MM.1S (cell line): ENCODE measurements at regions not wholly inside any gene's neighbourhood (a gene's known extent, or its start where the extent isn't known, plus 50 kb on each side); places are given as distances from the start of the nearest gene placed in this dataset.

Source experiments
- DNase-seq: peaks from one replicate; pipeline ENCODE4 v3.0.0-alpha.2; 2015
- H2AFZ ChIP-seq: fragments of 300-600 bp; sonication (generic); 2 replicates; pipeline ENCODE4 v1.6.0; 2016; ENCODE audit warnings: antibody characterized with exemption, low read length
- H3F3A ChIP-seq: fragments of 300-600 bp; sonication (generic); 2 replicates; pipeline ENCODE4 v1.6.1; 2016; ENCODE audit warnings: mild to moderate bottlenecking, antibody characterized with exemption, low read length, moderate library complexity, mixed read lengths; ENCODE audit not compliant: insufficient read depth
- H3K27ac ChIP-seq: fragments of 300-600 bp; sonication (generic); 2 replicates; pipeline ENCODE4 v1.5.1; 2016; ENCODE audit warnings: mild to moderate bottlenecking, low read length
- H3K27me3 ChIP-seq: fragments of 300-600 bp; sonication (generic); replicated peaks from 2 replicates; pipeline ENCODE4 v1.6.0; 2016; ENCODE audit warnings: low read length; ENCODE audit not compliant: insufficient read depth
- H3K36me3 ChIP-seq: fragments of 300-600 bp; sonication (generic); replicated peaks from 2 replicates; pipeline ENCODE4 v1.6.1; 2016; ENCODE audit warnings: mild to moderate bottlenecking, low read length, mixed read lengths; ENCODE audit not compliant: insufficient read depth
- H3K4me1 ChIP-seq: fragments of 300-600 bp; sonication (generic); 2 replicates; pipeline ENCODE4 v1.6.1; 2016; ENCODE audit warnings: low read length, mixed read lengths
- H3K4me2 ChIP-seq: fragments of 300-600 bp; sonication (generic); 2 replicates; pipeline ENCODE4 v1.6.0; 2016; ENCODE audit warnings: low read depth, low read length
- H3K4me3 ChIP-seq: fragments of 300-600 bp; sonication (generic); 2 replicates; pipeline ENCODE4 v1.5.1; 2016; ENCODE audit warnings: low read length, mixed read lengths
- H3K79me2 ChIP-seq: fragments of 300-600 bp; sonication (generic); 2 replicates; pipeline ENCODE4 v1.6.1; 2016; ENCODE audit warnings: mixed run types, low read length, mixed read lengths
- H3K9ac ChIP-seq: fragments of 300-600 bp; sonication (generic); 2 replicates; pipeline ENCODE4 v1.6.1; 2016; ENCODE audit warnings: low read length, mixed read lengths
- H3K9me2 ChIP-seq: fragments of 300-600 bp; sonication (generic); replicated peaks from 2 replicates; pipeline ENCODE4 v1.6.1; 2016; ENCODE audit warnings: mild to moderate bottlenecking, low read length, mixed read lengths; ENCODE audit not compliant: insufficient read depth
- H3K9me3 ChIP-seq: fragments of 300-600 bp; sonication (generic); replicated peaks from 2 replicates; pipeline ENCODE4 v1.6.1; 2016; ENCODE audit warnings: mild to moderate bottlenecking, low read length, mixed read lengths; ENCODE audit not compliant: insufficient read depth
- H4K20me1 ChIP-seq: fragments of 300-600 bp; sonication (generic); 2 replicates; pipeline ENCODE4 v1.6.1; 2016; ENCODE audit warnings: mild to moderate bottlenecking, low read length, moderate library complexity, mixed read lengths; ENCODE audit not compliant: insufficient read depth
- CTCF ChIP-seq: fragments of 300-600 bp; sonication (generic); IDR thresholded peaks from 2 replicates; pipeline ENCODE4 v1.5.1; 2016; ENCODE audit warnings: antibody characterized with exemption, low read length, mixed read lengths
- EZH2 ChIP-seq: fragments of 300-600 bp; sonication (generic); optimal IDR thresholded peaks from 2 replicates; pipeline ENCODE3; 2017; ENCODE audit warnings: low read depth, mild to moderate bottlenecking, antibody characterized with exemption, low read length, mixed read lengths
- EZH2phosphoT487 ChIP-seq: fragments of 300-600 bp; sonication (generic); IDR thresholded peaks from 2 replicates; pipeline ENCODE4 v1.6.1; 2018; ENCODE audit warnings: antibody characterized with exemption, low read length

- Histone ChIP-seq H3K9me3 (no peaks in the 10 kb centered on the region), H3K36me3 (no peaks in the 10 kb centered on the region), H3K27me3 (no peaks in the 10 kb centered on the region), H2AFZ (no peak overlapping the region), H3K4me2 (no peak overlapping the region), H3K27ac (no peak overlapping the region), H3K9me2 (no peaks in the 10 kb centered on the region), H3F3A (no peaks in the 10 kb centered on the region), H3K79me2 (no peaks in the 10 kb centered on the region), H3K4me1 (no peaks in the 10 kb centered on the region), H4K20me1 (no peaks in the 10 kb centered on the region), H3K9ac (no peak overlapping the region), H3K4me3 (no peak overlapping the region)
- TF ChIP-seq EZH2: no peak
- no peak for TF ChIP-seq CTCF
- no peak for TF ChIP-seq EZH2phosphoT487
- DNase-seq: no peak
Observed at GRCh38 chr1:112256411-112256810, 139.6 kb upstream of the CTTNBP2NL start.

DNA sequence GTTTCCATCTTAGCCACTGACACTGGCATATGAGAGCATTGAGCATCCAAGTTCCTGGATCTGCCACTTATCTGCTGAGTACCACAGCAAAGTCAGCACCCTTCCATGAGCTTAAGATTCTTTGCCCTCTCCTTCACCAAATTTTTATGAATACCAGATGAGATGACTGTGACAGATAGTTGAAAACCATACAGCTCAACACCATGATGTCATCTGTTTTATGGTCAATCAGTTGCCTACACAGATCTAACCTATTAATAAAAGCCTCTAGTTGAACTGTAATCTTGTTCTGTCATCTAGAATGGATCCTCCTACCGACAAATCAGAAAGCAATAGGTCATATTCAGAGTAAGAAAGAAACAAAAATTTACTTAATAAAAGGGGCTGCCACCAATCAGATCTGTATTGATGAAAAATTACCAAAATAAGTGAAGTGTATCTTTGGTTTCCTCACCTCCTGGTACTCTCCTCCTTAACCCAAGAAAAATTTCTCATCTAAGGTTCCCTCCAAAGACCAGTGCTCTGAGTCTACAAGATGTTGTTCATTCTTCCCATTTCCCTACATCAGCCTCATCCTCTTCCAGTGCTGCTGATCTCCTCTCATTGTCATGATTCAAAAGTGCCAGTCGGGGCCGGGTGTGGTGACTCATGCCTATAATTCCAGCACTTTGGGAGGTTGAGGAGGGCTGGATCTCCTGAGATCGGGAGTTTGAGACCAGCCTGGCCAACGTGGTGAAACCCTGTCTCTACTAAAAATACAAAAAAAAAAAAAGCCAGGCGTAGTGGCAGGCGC lies 138.8 kb upstream of the CTTNBP2NL start:
- Histone ChIP-seq H3K4me2 (no peak overlapping the region), H3K9ac (no peak overlapping the region), H3K27ac (no peak overlapping the region), H4K20me1 (no peaks in the 10 kb centered on the region), H3K9me2 (no peaks in the 10 kb centered on the region), H3K27me3 (no peaks in the 10 kb centered on the region), H3F3A (no peaks in the 10 kb centered on the region), H2AFZ (no peak overlapping the region), H3K79me2 (no peaks in the 10 kb centered on the region), H3K36me3 (no peaks in the 10 kb centered on the region), H3K4me3 (no peak overlapping the region), H3K4me1 (no peaks in the 10 kb centered on the region), H3K9me3 (no peaks in the 10 kb centered on the region)
- no peak for DNase-seq
- TF ChIP-seq CTCF: no peak

GRCh38 chr1:112260699-112261098 lies 135.3 kb upstream of the CTTNBP2NL start:
- Histone ChIP-seq H3K9ac (no peak overlapping the region), H2AFZ (no peak overlapping the region), H3K9me3 (no peaks in the 10 kb centered on the region), H3K4me2 (no peak overlapping the region), H3K27ac (no peak overlapping the region), H3K27me3 (no peaks in the 10 kb centered on the region), H3K4me3 (no peak overlapping the region), H4K20me1 (no peaks in the 10 kb centered on the region), H3K4me1 (no peaks in the 10 kb centered on the region), H3K36me3 (no peaks in the 10 kb centered on the region), H3F3A (no peaks in the 10 kb centered on the region), H3K79me2 (no peaks in the 10 kb centered on the region), H3K9me2 (no peaks in the 10 kb centered on the region)
- TF ChIP-seq EZH2phosphoT487 (no peak), EZH2 (no peak), CTCF (no peak)
- no peak for DNase-seq
